Esophagus muscularis mucosa (tissue), 4 donors: ENCODE measurements at regions not wholly inside any gene's neighbourhood (a gene's known extent, or its start where the extent isn't known, plus 50 kb on each side); places are given as distances from the start of the nearest gene placed in this dataset.

Source experiments
- EP300 ChIP-seq: sonication (generic); formaldehyde crosslinking; IDR thresholded peaks from one replicate; pipeline ENCODE4 v1.6.1; 2017; ENCODE audit warnings: antibody characterized with exemption
- POLR2A ChIP-seq: fragments of 450-650 bp; IDR thresholded peaks from one replicate; pipeline ENCODE4 v1.6.1; 2017; ENCODE audit warnings: antibody characterized with exemption, moderate library complexity, mild to moderate bottlenecking, low read depth
- POLR2AphosphoS5 ChIP-seq, 2 donors: sonication (generic); formaldehyde crosslinking; IDR thresholded peaks; one replicate each; pipeline ENCODE4 v1.6.1; 2017; ENCODE audit warnings: antibody characterized with exemption in 2 of 2
- TF ChIP-seq, protein P1 (sequence below), 3 experiments: fragments of 200-600 bp in 2 of 3; fragments of 450-650 bp in 1 of 3; sonication (generic) in 2 of 3; IDR thresholded peaks; one replicate each; pipeline ENCODE4 v1.5.1; 2017 to 2019; ENCODE audit warnings: antibody characterized with exemption in 3 of 3, mild to moderate bottlenecking in 2 of 3, moderate library complexity in 1 of 3

- no peak for TF ChIP-seq POLR2AphosphoS5 (IDR thresholded peaks at IDR 0.05)
- no peak for TF ChIP-seq EP300
- TF ChIP-seq POLR2A, result no peak
- TF ChIP-seq, protein P1, sequence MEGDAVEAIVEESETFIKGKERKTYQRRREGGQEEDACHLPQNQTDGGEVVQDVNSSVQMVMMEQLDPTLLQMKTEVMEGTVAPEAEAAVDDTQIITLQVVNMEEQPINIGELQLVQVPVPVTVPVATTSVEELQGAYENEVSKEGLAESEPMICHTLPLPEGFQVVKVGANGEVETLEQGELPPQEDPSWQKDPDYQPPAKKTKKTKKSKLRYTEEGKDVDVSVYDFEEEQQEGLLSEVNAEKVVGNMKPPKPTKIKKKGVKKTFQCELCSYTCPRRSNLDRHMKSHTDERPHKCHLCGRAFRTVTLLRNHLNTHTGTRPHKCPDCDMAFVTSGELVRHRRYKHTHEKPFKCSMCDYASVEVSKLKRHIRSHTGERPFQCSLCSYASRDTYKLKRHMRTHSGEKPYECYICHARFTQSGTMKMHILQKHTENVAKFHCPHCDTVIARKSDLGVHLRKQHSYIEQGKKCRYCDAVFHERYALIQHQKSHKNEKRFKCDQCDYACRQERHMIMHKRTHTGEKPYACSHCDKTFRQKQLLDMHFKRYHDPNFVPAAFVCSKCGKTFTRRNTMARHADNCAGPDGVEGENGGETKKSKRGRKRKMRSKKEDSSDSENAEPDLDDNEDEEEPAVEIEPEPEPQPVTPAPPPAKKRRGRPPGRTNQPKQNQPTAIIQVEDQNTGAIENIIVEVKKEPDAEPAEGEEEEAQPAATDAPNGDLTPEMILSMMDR (IDR thresholded peaks at IDR 0.05), result no peak
Observed at GRCh38 chr2:84306361-84306760, 152.7 kb downstream of the SUCLG1 start.
